ENCODE measurements at regions not wholly inside any gene's neighbourhood (a gene's known extent, or its start where the extent isn't known, plus 50 kb on each side); places are given as distances from the start of the nearest gene placed in this dataset.

DNA sequence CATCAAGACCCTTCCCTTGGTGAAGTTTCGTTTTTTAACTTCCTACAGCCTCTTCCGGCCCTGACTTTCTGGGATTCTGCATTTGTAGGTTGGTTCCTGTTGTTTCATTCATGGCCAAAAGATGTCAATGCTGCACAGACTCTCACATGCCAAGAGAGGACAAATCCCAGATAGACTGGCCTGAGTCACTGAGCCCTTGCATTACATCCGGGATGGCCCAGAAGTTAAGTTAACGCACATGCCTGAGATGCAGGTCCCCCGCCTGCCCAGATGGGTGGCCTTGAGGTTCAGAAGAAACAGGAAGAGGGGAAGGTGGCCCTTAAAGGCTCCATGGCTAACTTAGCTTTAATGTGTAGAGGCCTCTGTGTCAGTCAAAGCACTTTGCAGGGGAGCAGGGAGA lies 51.6 kb upstream of the SRGAP3 start:
- DNase-seq (ENCODE audit: low spot score): no peak

DNA sequence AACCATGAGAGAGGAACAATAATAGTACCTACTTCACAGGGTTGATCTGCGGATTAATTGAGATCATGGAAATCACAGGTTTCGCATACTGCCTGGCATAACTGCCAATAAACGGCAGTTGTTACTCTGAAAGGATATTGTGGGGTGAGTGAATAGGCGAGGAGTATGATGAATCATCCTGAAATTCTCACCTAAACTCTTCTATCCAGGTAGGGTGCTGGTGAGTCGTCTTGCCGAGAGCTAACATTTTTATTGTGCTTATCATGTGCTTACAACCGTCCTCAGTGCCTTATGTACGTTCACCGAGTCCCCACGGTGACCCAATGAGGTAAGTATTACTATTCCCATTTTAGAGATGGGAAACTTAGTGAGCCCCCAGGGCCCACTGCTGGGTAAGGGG lies 52.4 kb upstream of the SRGAP3 start:
- no peak for DNase-seq (ENCODE audit: low spot score)

DNA sequence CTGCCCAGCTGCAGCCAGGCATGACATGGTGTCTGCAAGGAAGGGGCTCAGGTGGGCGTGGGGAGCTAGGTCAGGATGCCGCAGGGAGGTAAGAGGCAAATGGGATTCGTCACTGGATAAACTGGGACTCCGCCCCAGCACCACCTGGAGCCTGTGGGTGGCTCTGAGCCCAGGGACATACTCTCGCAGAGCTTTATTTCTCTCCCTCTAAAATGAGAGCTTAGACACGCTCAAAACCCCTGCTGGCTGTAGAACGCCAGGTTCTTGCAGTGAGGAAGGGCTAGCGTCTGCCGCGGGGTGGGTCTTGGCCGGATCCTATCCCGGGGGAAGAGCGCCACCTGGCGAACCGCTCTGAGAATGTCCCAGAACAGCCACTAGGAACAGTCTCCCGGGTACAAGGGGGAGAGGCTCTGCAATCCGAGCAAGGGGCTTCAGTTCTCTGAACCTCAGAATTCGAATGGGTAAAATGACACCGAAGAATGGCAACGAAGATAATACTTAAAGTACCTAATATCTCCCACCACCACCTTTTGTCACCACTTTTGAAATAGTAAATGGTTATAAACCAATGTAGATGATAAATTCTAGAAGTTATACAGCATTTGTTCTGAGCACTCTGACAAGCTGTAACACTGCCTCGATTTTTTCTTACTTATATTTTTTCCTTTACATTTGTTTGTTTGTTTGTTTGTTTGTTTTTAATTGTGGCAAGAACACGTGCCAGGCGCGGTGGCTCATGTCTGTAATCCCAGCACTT lies 53.2 kb upstream of the SRGAP3 start:
- peak; percentile 77 for DNase-seq (ENCODE audit: low spot score)

DNA sequence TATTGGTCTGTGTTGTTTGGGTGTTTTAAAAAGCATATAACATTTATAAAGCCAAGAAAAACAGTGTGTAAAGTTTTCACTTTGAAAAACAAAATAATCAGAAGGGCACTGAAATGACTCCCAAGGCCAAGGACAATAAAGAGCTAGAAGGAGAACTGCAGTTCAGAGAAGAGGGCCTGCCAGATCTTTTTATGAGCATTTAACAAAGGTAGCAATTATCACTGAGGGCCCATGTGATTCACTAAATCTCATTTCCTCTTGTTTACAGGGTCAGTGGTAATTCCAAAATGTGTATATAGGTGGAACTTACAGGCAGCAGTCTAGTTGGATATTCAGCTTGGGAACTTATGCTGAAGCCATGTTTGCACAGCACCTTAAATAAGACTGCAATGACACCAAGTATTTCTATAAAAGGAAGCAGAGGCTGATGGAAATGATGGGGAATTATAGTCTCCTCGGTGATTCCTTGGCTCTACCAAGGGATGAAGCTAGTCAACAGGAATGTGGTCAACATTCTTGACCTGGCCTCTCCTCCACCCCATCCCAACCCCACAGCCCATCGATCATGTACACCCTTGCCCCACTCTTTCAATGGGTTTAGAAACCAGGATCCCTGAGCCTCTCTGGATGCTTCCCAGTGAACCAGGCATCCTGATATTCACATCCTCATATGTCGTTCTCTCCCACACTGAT lies 54.4 kb upstream of the THUMPD3 start:
- no peak for DNase-seq (ENCODE audit: low spot score)

DNA sequence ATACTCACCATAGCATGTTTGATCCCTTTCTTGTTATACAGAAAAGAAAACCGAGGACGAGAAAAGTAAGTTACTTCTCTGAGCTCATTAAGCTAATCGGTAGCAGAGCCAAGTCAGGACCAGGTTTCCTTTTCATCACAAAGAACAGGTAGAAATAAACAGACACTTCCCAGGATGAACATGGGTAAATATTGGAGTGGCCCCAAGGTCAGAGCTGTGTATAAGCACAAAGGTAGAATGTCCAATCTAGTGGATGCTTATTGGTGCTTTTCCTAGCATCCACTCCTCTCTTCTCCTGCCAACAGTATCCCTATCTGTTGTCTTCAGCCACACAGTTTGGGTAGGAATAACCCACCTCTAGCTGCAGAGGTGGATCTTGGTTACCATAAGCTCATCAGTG lies 52.8 kb upstream of the THUMPD3 start:
- DNase-seq (ENCODE audit: low spot score): no peak

DNA sequence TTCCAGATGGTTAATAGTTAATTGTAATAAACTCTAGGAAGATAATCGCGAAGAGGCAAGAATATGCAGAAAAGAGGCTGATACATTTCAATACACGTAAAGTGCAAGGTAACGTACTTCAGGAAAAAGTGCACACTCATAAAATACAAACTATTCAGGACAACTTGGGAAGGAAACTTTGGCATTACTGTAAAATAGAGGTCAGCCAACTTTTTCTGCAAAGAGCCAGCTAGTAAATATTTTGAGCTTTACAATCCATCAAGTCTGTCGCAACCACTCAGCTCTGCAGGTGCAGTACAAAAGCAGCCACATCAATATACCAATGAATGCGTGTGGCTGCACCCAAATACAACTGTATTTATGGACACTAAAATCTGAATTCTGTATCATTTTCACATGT lies 51.6 kb upstream of the THUMPD3 start:
- DNase-seq (ENCODE audit: low spot score): no peak

Measured in kidney capillary endothelial cell (primary cell).